ENCODE measurements at regions not wholly inside any gene's neighbourhood (a gene's known extent, or its start where the extent isn't known, plus 50 kb on each side); places are given as distances from the start of the nearest gene placed in this dataset.

DNA sequence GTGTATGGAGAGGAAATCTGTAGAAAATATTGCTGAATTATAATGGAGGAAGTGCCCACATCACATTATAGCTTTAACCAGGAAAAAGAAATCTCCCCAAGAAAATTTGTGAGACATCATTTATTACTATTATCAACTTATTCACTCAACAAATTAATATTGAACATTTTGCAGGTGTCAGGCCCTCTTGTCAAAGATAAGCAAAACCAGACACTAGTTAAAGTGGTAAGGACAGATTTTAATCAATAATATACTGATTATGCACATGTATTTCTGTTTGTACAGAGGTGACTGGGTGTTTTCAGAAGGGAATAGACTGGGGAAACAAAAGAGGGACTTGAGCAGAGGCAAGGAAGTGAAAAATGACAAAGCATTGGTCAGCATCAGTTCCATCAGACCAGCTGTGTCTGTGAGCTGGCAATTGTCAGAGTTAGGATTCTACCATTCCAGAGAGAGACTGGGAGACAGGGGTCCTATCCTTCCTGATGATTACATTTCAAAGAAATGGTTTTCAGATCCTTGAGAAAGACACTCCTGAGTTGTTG is 519.2 kb downstream of the UTRN start:
- TF ChIP-seq, protein P1, sequence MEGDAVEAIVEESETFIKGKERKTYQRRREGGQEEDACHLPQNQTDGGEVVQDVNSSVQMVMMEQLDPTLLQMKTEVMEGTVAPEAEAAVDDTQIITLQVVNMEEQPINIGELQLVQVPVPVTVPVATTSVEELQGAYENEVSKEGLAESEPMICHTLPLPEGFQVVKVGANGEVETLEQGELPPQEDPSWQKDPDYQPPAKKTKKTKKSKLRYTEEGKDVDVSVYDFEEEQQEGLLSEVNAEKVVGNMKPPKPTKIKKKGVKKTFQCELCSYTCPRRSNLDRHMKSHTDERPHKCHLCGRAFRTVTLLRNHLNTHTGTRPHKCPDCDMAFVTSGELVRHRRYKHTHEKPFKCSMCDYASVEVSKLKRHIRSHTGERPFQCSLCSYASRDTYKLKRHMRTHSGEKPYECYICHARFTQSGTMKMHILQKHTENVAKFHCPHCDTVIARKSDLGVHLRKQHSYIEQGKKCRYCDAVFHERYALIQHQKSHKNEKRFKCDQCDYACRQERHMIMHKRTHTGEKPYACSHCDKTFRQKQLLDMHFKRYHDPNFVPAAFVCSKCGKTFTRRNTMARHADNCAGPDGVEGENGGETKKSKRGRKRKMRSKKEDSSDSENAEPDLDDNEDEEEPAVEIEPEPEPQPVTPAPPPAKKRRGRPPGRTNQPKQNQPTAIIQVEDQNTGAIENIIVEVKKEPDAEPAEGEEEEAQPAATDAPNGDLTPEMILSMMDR (conservative IDR thresholded peaks at IDR 0.05): no peak
- TF ChIP-seq ZFX (IDR thresholded peaks at IDR 0.05): no peak

Measured in C4-2B (cell line).